PC-3 (cell line): ENCODE measurements at regions not wholly inside any gene's neighbourhood (a gene's known extent, or its start where the extent isn't known, plus 50 kb on each side); places are given as distances from the start of the nearest gene placed in this dataset.

Experiments
- CTCF ChIP-seq: fragments of 300-600 bp; sonication (generic); conservative IDR thresholded peaks from 2 replicates; pipeline ENCODE4 v1.5.1; 2017; ENCODE audit warnings: antibody characterized with exemption, low read depth, mild to moderate bottlenecking, low read length
- EZH2 ChIP-seq: fragments of 300-600 bp; sonication (generic); IDR thresholded peaks from one replicate; pipeline ENCODE4 v1.6.1; 2017; ENCODE audit warnings: antibody characterized with exemption, mild to moderate bottlenecking, low read length; ENCODE audit not compliant: unreplicated experiment
- EZH2phosphoT487 ChIP-seq: fragments of 300-600 bp; sonication (generic); IDR thresholded peaks from 2 replicates; pipeline ENCODE4 v1.6.1; 2018; ENCODE audit warnings: mild to moderate bottlenecking, antibody characterized with exemption, low read length, borderline replicate concordance

DNA sequence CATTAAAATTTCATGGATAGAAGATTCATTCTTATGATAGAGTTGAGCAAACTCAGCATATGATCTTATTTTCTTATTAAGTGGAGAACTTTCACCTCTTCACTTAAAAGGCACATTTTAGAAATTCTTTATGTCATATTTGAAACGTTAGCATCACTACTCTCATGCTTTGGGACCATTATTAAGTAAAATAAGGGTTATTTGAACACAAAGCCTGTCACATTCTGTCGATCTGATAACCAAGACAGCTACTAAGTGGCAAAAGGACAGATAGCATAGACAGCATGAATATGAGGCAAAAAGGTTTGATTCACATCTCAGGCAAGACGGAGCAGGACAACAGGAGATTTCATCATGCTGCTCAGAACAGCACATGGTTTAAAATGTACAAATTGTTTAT, 247.6 kb upstream of the ANO3 start:
- TF ChIP-seq CTCF (no peak), EZH2 (no peak), EZH2phosphoT487 (no peak)
